Stimulated activated naive CD8-positive, alpha-beta T cell treated with anti-CD3 and anti-CD28 coated beads, Interleukin-15, amount 100 ng/mL, for 72 hours (primary cell): ENCODE measurements at regions not wholly inside any gene's neighbourhood (a gene's known extent, or its start where the extent isn't known, plus 50 kb on each side); places are given as distances from the start of the nearest gene placed in this dataset.

Experiments
- ATAC-seq: fragments of 150-1000 bp; cut with Tn5 transposase; 2 replicates; pipeline ENCODE4 v1.10.0; 2021; ENCODE audit warnings: mild to moderate bottlenecking, moderate library complexity
- DNase-seq, 2 donors: peaks; one replicate each; pipeline ENCODE4 v3.0.0; 2021 to 2022
- H3K27ac Mint-ChIP-seq, 2 donors: one replicate each; pipeline ENCODE4 v1.8.0; 2022; ENCODE audit warnings: mild to moderate bottlenecking in 2 of 2, mixed read lengths in 2 of 2, moderate library complexity in 2 of 2
- H3K27me3 Mint-ChIP-seq: one replicate; pipeline ENCODE4 v1.8.0; 2022; ENCODE audit warnings: mixed read lengths
- H3K4me1 Mint-ChIP-seq: one replicate; pipeline ENCODE4 v1.8.0; 2022; ENCODE audit warnings: mild to moderate bottlenecking, mixed read lengths
- H3K4me3 Mint-ChIP-seq, 2 donors: one replicate each; pipeline ENCODE4 v1.8.0; 2022; ENCODE audit warnings: mild to moderate bottlenecking in 2 of 2, mixed read lengths in 2 of 2, moderate library complexity in 1 of 2
- H3K9me3 Mint-ChIP-seq, 2 donors: one replicate each; pipeline ENCODE4 v1.8.0; 2022; ENCODE audit warnings: mixed read lengths in 2 of 2

DNA sequence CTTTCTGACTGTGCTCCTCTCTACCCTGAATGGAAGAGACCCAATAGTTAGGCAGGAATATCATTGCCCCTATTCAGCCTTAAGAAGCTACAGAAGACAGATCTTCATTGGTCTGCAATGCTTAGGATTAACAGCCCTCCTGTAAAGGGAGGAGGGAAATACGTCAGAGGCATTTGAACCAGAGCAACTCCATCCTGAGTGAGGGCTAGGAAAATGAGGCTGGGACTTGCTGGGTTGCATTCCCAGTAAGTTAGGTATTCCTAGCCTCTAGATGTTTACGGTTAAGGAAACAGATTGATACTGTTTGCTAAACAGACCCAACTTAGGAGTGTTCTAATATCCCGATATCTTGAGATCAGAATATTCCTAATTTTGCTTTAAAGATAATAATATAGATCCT is 63.5 kb downstream of the PCDH18 start:
- DNase-seq: no peak
- Mint-ChIP-seq H3K27me3 (no peaks in the 10 kb centered on the region), H3K4me1 (no peaks in the 10 kb centered on the region), H3K27ac (no peak overlapping the region), H3K9me3 (peaks cover 3 to 7% of the 10 kb centered on the region in 2 donors), H3K4me3 (no peak overlapping the region)
- no peak for ATAC-seq

- no peak for DNase-seq
- H3K4me1 Mint-ChIP-seq: no peaks in the 10 kb centered on the region
- ATAC-seq: no peak
- H3K9me3 Mint-ChIP-seq: peaks cover 7 to 15% of the 10 kb centered on the region in 2 donors
- H3K27me3 Mint-ChIP-seq: no peaks in the 10 kb centered on the region
- no peak overlapping the region for H3K4me3 Mint-ChIP-seq
- no peak overlapping the region for H3K27ac Mint-ChIP-seq
These were observed 64.8 kb downstream of the PCDH18 start for GRCh38 chr4:137467537-137467936.

- peaks cover 12 to 15% of the 10 kb centered on the region in 2 donors for H3K9me3 Mint-ChIP-seq
- no peaks in the 10 kb centered on the region for H3K4me1 Mint-ChIP-seq
These were observed 68.8 kb downstream of the PCDH18 start for GRCh38 chr4:137463377-137464003.

GRCh38 chr4:137455647-137456321 is 76.5 kb downstream of the PCDH18 start:
- Mint-ChIP-seq H3K4me1 (no peaks in the 10 kb centered on the region), H3K4me3 (no peak overlapping the region), H3K9me3 (no peaks in the 10 kb centered on the region), H3K27me3 (no peaks in the 10 kb centered on the region), H3K27ac (no peak overlapping the region)
- DNase-seq (no peak), ATAC-seq (no peak)

More at GRCh38 chr4:137463377-137464003, 68.8 kb downstream of the PCDH18 start:
- ATAC-seq (no peak), DNase-seq (no peak)
- Mint-ChIP-seq H3K27ac (no peak overlapping the region), H3K27me3 (no peaks in the 10 kb centered on the region), H3K4me3 (no peak overlapping the region)

DNA sequence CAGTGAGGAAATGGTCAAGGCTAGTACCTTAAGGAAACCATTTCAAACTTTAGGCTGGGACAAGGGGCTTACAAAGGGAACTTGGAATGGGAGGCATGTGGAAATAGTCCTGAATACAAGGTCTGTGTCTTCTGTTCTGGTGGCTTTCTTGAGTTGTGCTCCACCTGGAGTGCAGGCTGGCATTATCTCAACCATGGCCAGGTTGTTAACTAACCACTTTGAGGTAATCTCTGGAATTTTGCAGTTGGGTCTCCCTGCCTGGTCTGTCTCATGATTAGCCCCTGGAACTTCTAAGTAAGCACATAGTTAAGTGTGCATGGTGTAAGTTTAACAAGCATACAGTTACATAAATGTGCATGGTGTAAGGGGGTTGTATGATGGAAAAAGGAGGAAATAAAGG is 77.5 kb downstream of the PCDH18 start:
- H3K27me3 Mint-ChIP-seq: no peaks in the 10 kb centered on the region
- H3K4me3 Mint-ChIP-seq: no peak overlapping the region
- ATAC-seq (no peak), DNase-seq (no peak)
- H3K9me3 Mint-ChIP-seq: no peaks in the 10 kb centered on the region
- no peaks in the 10 kb centered on the region for H3K4me1 Mint-ChIP-seq
- no peak overlapping the region for H3K27ac Mint-ChIP-seq

DNA sequence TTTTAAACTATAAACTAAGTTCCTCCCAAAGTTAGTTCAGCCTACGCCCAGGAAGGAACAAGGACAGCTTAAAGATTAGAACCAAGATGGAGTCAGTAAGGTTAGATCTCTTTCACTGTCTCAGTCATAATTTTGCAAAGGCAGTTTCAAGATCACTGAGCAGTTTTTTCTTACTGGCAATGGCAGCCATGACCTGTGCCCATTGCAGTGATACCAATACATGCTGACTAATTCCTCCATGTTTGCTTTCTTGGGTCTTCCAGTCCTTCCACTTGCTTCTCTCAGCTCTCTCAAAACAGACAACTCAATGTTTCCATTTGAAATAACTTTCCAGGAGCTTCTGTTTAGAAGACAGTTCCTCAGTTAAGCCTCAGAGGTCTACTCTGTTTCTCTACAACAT is 79.5 kb downstream of the PCDH18 start:
- DNase-seq (no peak), ATAC-seq (no peak)
- Mint-ChIP-seq H3K4me3 (no peak overlapping the region), H3K9me3 (no peaks in the 10 kb centered on the region), H3K4me1 (no peaks in the 10 kb centered on the region), H3K27me3 (no peaks in the 10 kb centered on the region), H3K27ac (no peak overlapping the region)

DNA sequence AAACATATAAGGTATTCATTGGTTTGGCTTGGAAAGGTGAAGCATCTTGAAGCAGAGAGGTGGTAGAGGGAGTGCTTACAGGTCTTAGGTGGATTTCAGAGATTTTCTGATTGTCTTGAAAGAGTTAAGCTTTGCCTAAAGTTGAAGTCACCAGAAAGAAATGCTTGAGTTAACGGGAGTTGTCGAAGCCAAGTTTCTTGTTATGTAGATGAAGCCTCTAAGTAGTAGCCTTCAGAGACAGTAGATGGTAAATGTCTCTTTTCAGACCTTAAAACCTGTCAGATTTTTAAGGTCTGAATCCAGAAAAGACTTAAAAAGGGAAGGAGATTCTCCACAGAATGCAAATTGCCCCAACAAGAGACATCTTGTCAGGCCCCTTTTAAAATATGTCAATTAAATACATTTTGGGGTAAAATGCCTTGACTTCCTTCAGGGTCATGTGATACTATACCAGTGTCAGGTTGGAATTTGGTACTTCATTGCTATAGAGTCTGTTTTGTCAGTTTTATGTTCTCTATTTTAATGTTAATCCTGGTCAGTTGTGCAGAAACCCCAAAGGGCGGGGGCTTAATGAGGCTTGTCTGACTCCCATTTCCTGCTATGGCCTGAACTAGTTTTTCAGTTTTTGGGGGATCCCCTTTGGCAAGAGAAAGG is 81.0 kb downstream of the PCDH18 start:
- no peaks in the 10 kb centered on the region for H3K27me3 Mint-ChIP-seq
- H3K9me3 Mint-ChIP-seq: no peaks in the 10 kb centered on the region
- H3K4me3 Mint-ChIP-seq: no peak overlapping the region
- ATAC-seq (no peak), DNase-seq (no peak)
- H3K27ac Mint-ChIP-seq: no peak overlapping the region
- H3K4me1 Mint-ChIP-seq: no peaks in the 10 kb centered on the region

DNA sequence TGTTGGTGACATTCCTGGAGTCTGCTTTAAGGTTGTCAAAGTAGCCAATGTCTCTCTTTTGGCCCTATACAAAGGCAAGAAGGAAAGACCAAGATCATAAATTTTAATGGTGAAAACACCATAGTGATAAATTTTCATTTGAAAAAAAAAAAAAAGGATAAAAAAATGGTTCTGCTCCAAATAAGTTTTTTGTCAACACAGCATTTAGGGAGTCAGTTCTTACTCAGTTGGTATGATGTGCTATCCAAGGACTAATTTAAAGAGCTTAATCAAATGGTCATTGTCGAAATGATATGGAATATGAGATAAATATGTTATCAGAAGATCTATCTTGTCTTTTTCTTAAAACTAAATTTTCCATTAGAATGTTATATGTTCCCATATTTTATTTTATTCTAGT is 83.9 kb downstream of the PCDH18 start:
- H3K4me1 Mint-ChIP-seq: no peaks in the 10 kb centered on the region
- no peak overlapping the region for H3K27ac Mint-ChIP-seq
- no peak overlapping the region for H3K4me3 Mint-ChIP-seq
- ATAC-seq (no peak), DNase-seq (no peak)
- H3K9me3 Mint-ChIP-seq: no peaks in the 10 kb centered on the region
- H3K27me3 Mint-ChIP-seq: no peaks in the 10 kb centered on the region

- H3K4me1 Mint-ChIP-seq: no peaks in the 10 kb centered on the region
- H3K4me3 Mint-ChIP-seq: no peak overlapping the region
- no peak for ATAC-seq
- peak overlapping the region in 1 of 2 donors; percentile 82 for H3K27ac Mint-ChIP-seq
- H3K27me3 Mint-ChIP-seq: no peaks in the 10 kb centered on the region
- no peaks in the 10 kb centered on the region for H3K9me3 Mint-ChIP-seq
- no peak for DNase-seq
These were observed 86.2 kb downstream of the PCDH18 start for GRCh38 chr4:137446071-137446470.

DNA sequence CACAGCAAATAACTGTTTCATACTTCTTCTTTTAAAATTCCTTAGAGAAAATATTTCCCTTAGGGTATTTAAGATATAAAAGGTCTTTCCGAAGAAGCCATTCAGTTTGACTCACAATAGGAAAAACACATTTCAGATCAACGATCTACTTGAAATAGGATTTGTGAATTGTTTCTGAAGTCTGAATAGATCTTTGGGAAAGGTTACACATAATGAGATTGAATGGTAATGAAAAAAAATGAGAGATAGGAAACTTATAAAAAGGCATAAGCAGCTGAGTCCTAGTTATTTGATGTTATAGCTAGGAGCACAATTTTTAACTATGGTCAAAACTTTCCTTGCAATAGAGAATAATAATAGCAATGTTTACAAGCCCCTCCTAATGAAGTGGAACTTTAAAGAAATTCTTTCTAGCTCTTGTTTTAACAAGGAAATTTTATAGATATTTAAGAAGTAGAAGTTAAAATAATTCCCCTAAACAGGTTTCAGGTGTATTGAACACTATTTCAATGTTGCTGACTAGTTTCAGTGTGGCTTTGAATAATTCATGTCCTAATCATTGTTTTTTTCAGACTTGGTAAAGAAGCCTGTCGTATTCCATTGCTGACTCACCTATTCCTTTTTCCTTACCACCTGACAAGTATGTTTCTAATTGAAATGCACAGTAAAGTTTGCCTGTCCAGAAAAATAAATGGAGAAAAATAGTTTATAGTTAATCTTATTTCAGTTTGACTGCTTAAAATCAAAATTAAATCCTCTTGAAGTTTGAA is 89.1 kb downstream of the PCDH18 start:
- ATAC-seq (no peak), DNase-seq (no peak)
- peaks cover 0 to under 1% of the 10 kb centered on the region in 2 donors for H3K9me3 Mint-ChIP-seq
- H3K27me3 Mint-ChIP-seq: no peaks in the 10 kb centered on the region
- H3K4me3 Mint-ChIP-seq: no peak overlapping the region
- H3K4me1 Mint-ChIP-seq: no peaks in the 10 kb centered on the region
- no peak overlapping the region for H3K27ac Mint-ChIP-seq

GRCh38 chr4:137432446-137433311 is 99.6 kb downstream of the PCDH18 start:
- DNase-seq (no peak), ATAC-seq (no peak)
- Mint-ChIP-seq H3K4me1 (no peaks in the 10 kb centered on the region), H3K4me3 (no peak overlapping the region), H3K27ac (no peak overlapping the region), H3K9me3 (peaks cover 0 to 8% of the 10 kb centered on the region in 2 donors), H3K27me3 (no peaks in the 10 kb centered on the region)

DNA sequence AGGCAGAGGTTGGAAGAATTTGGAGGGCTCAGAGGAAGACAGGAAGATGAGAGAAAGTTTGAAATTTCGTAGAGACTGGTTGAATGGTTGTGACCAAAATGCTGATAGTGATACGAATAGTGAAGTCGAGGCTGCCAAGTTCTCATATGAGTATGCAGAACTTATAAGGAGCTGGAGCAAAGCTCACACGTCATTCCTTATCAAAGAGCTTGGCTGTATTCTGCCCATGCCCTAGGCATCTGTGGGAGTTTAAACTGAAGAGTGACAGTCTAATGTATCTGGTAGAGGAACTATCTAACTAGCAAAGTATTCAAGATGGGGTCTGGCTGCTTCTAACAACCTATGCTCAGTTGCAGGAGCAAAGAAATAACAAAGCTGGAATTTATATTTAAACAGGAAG is 102.1 kb downstream of the PCDH18 start:
- no peaks in the 10 kb centered on the region for H3K4me1 Mint-ChIP-seq
- no peaks in the 10 kb centered on the region for H3K27me3 Mint-ChIP-seq
- ATAC-seq: no peak
- no peak overlapping the region for H3K4me3 Mint-ChIP-seq
- H3K27ac Mint-ChIP-seq: no peak overlapping the region
- H3K9me3 Mint-ChIP-seq: peaks cover 0 to 13% of the 10 kb centered on the region in 2 donors
- no peak for DNase-seq

DNA sequence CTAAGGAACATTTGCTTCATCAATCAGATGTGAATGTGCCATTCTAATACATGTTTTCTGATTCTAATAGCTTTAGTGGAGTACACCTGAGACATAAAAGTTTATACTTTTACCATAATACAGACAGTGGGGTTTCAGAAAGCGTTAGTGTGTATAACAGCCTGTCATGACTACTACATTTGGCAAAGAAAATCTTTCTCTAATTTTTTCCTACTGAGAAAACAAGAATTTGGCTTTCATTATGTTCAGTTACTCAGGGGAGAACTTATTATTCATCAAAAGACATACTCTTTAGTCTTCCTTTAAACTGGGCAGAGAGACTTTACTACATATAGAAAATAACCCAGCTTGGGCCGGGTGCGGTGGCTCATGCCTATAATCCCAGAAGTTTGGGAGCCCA is 104.9 kb downstream of the PCDH18 start:
- ATAC-seq (no peak), DNase-seq (no peak)
- H3K4me1 Mint-ChIP-seq: no peaks in the 10 kb centered on the region
- H3K9me3 Mint-ChIP-seq: peaks cover 0 to 20% of the 10 kb centered on the region in 2 donors
- H3K4me3 Mint-ChIP-seq: no peak overlapping the region
- H3K27me3 Mint-ChIP-seq: no peaks in the 10 kb centered on the region
- no peak overlapping the region for H3K27ac Mint-ChIP-seq

DNA sequence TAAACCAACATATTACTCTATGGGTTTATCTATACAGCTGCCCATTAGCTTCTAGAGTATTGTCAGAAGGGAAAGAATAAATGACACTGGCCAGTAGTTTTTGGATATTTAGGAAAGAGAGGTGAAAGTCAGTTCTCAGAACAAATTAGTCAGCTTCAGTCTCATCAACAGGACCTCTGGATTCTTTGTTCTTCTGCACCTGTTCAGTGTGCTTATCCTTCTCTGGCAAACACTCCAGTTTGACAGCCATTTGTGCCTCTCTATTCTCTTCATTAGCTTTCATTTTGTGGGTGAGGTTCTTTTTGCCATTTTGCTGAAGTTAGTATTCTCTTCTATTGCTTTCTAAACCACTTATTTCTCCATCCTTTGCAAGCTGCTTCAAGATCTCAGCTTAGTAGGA is 107.0 kb downstream of the PCDH18 start:
- no peak for ATAC-seq
- Mint-ChIP-seq H3K27ac (no peak overlapping the region), H3K4me1 (no peaks in the 10 kb centered on the region)

DNA sequence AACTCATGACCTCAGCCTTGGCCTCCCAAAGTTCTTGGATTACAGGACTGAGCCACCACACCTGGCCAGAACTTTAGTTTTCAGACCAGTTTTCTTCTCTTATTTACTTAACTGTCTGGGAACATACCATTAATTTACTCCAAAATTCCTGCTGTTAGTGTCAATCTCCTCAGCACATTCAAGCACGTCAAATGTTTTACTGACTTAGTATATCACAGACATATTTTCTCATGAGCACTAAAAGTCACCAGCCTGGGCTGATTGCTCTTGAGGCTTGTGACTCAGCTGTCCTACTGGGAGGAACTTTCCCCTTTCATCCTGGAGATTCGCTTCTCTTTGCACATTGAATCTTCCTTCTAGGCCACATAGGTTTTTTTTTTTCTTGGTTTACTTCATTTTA is 109.6 kb downstream of the PCDH18 start:
- ATAC-seq: no peak
- Mint-ChIP-seq H3K4me3 (no peak overlapping the region), H3K27ac (no peak overlapping the region), H3K27me3 (no peaks in the 10 kb centered on the region), H3K9me3 (peaks cover 8 to 14% of the 10 kb centered on the region in 2 donors), H3K4me1 (no peaks in the 10 kb centered on the region)
- no peak for DNase-seq

More for the DNA sequence above, 107.0 kb downstream of the PCDH18 start:
- Mint-ChIP-seq H3K27me3 (no peaks in the 10 kb centered on the region), H3K9me3 (peaks cover 4 to 14% of the 10 kb centered on the region in 2 donors), H3K4me3 (no peak overlapping the region)
- no peak for DNase-seq
